ENCODE measurements at regions not wholly inside any gene's neighbourhood (a gene's known extent, or its start where the extent isn't known, plus 50 kb on each side); places are given as distances from the start of the nearest gene placed in this dataset.

- no peak overlapping the region for H3K27ac ChIP-seq
Observed at GRCh38 chr5:155485386-155485785, 471.8 kb downstream of the KIF4B start.

GRCh38 chr5:155489949-155490348 is 476.4 kb downstream of the KIF4B start:
- no peak overlapping the region for H3K27ac ChIP-seq
- TF ChIP-seq CTCF (conservative IDR thresholded peaks at IDR 0.05), result no peak

More at GRCh38 chr5:155485386-155485785, 471.8 kb downstream of the KIF4B start:
- no peak for TF ChIP-seq CTCF (conservative IDR thresholded peaks at IDR 0.05)

GRCh38 chr5:155492191-155492590 is 478.6 kb downstream of the KIF4B start:
- no peak overlapping the region for H3K27ac ChIP-seq
- TF ChIP-seq CTCF (conservative IDR thresholded peaks at IDR 0.05), result no peak

GRCh38 chr5:155504606-155505005 is 491.1 kb downstream of the KIF4B start:
- TF ChIP-seq CTCF (conservative IDR thresholded peaks at IDR 0.05), result no peak
- no peak overlapping the region for H3K27ac ChIP-seq

- TF ChIP-seq CTCF (conservative IDR thresholded peaks at IDR 0.05), result no peak
- H3K27ac ChIP-seq, result no peak overlapping the region
Observed at GRCh38 chr5:155507363-155507762, 493.8 kb downstream of the KIF4B start.

GRCh38 chr5:155508673-155509072 is 495.1 kb downstream of the KIF4B start:
- H3K27ac ChIP-seq, result no peak overlapping the region
- no peak for TF ChIP-seq CTCF (conservative IDR thresholded peaks at IDR 0.05)

- TF ChIP-seq CTCF (conservative IDR thresholded peaks at IDR 0.05), result no peak
- no peak overlapping the region for H3K27ac ChIP-seq
Observed at GRCh38 chr5:155512329-155512728, 498.8 kb downstream of the KIF4B start.
